IgD-negative memory B cell (primary cell): ENCODE measurements at regions not wholly inside any gene's neighbourhood (a gene's known extent, or its start where the extent isn't known, plus 50 kb on each side); places are given as distances from the start of the nearest gene placed in this dataset.
A peak's percentile ranks its signal among the peaks of the same experiment; 100 is the strongest.
"Not testable (repeated sequence)": the region's sequence is repeated elsewhere in the genome, so short reads cannot be mapped to it uniquely, and the experiment has no call there.

Experiments used
- H3K27ac Mint-ChIP-seq, 3 donors: one replicate each; pipeline ENCODE4 v1.8.0; 2020 to 2022; ENCODE audit warnings: mild to moderate bottlenecking in 3 of 3, mixed read lengths in 3 of 3, moderate library complexity in 1 of 3
- H3K27me3 Mint-ChIP-seq: one replicate; pipeline ENCODE4 v1.8.0; 2021; ENCODE audit warnings: mixed read lengths
- H3K36me3 Mint-ChIP-seq: one replicate; pipeline ENCODE4 v1.8.0; 2020; ENCODE audit warnings: mild to moderate bottlenecking, mixed read lengths
- H3K4me1 Mint-ChIP-seq, 3 donors: one replicate each; pipeline ENCODE4 v1.8.0; 2020 to 2022; ENCODE audit warnings: mixed read lengths in 3 of 3, mild to moderate bottlenecking in 1 of 3
- H3K4me3 Mint-ChIP-seq, 4 donors: one replicate each; pipeline ENCODE4 v1.8.0; 2020 to 2022; ENCODE audit warnings: mild to moderate bottlenecking in 4 of 4, mixed read lengths in 4 of 4, moderate library complexity in 3 of 4
- H3K9me3 Mint-ChIP-seq, 3 donors: one replicate each; pipeline ENCODE4 v1.8.0; 2020 to 2021; ENCODE audit warnings: mixed read lengths in 3 of 3, mild to moderate bottlenecking in 1 of 3

DNA sequence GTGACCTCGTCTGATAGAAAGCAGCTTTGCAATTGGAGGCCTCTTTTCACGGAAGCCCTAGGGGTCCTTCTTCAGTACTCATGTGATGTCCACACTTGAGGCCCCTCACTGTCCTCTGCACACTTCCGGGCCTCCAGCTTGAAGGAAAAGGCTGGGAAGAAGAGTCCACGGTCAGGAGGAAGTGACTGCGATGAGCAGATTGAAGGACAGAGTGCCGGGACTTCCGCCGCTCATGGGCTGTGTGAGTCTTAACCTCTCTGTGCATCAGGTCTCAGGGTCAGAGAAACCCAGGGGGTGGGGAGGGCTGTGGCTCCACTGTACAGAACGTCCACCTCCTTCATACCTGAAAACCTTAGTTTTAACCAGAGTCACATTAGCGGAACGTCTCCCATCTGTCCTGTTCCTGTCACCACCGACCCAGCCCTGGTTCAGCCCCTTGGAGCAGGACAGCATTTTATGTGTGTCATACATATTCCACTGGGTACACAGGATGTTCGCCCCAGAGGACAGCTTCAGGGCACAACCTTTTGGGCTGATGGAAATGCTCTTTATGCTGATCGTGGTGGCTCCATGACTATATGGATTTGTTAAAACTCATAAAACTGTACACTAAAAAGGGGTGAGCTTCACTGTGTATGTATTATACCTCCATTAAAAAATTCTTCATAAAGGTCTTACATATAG lies 51.0 kb upstream of the SORCS2 start:
- no peak overlapping the region for H3K4me3 Mint-ChIP-seq
- peaks cover 0 to 2% (median 0%) of the 10 kb centered on the region in 3 donors for H3K9me3 Mint-ChIP-seq
- peaks cover 0 to 2% (median 0%) of the 10 kb centered on the region in 3 donors for H3K4me1 Mint-ChIP-seq
- H3K27me3 Mint-ChIP-seq, result peaks cover 8% of the 10 kb centered on the region
- no peak overlapping the region for H3K27ac Mint-ChIP-seq
- H3K36me3 Mint-ChIP-seq, result no peaks in the 10 kb centered on the region

DNA sequence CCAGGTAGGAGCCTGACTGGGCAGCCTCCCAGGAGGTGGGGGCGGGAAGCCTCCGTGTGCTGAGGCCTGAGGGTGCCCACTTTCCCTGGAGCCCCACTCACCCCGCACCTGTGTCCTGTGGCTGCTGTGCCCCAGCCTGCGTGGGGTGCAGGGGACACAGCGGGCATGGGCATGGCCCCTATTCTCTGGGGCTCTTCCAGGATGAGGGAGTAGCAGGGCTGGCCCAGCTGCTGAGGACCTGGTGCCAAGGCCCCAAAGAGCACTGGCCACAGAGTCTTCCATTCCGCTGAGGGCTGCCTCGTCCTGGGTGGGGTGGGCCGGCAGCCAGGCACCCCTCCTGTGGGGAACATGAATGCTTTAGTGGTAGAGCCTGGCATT lies 51.7 kb upstream of the SORCS2 start:
- Mint-ChIP-seq H3K4me1 (peaks cover 0 to 2% (median 0%) of the 10 kb centered on the region in 3 donors), H3K4me3 (no peak overlapping the region), H3K36me3 (no peaks in the 10 kb centered on the region), H3K27me3 (peaks cover 7% of the 10 kb centered on the region), H3K27ac (no peak overlapping the region), H3K9me3 (peaks cover 0 to 2% (median 0%) of the 10 kb centered on the region in 3 donors)

- H3K4me1 Mint-ChIP-seq, result peaks cover 0 to 2% (median 0%) of the 10 kb centered on the region in 3 donors
- H3K4me3 Mint-ChIP-seq, result no peak overlapping the region
- H3K27me3 Mint-ChIP-seq, result peaks cover 7% of the 10 kb centered on the region
- no peak overlapping the region for H3K27ac Mint-ChIP-seq
- no peaks in the 10 kb centered on the region for H3K36me3 Mint-ChIP-seq
- peaks cover 0 to 2% (median 0%) of the 10 kb centered on the region in 3 donors for H3K9me3 Mint-ChIP-seq
These were observed 52.2 kb upstream of the SORCS2 start for GRCh38 chr4:7140062-7140691.

DNA sequence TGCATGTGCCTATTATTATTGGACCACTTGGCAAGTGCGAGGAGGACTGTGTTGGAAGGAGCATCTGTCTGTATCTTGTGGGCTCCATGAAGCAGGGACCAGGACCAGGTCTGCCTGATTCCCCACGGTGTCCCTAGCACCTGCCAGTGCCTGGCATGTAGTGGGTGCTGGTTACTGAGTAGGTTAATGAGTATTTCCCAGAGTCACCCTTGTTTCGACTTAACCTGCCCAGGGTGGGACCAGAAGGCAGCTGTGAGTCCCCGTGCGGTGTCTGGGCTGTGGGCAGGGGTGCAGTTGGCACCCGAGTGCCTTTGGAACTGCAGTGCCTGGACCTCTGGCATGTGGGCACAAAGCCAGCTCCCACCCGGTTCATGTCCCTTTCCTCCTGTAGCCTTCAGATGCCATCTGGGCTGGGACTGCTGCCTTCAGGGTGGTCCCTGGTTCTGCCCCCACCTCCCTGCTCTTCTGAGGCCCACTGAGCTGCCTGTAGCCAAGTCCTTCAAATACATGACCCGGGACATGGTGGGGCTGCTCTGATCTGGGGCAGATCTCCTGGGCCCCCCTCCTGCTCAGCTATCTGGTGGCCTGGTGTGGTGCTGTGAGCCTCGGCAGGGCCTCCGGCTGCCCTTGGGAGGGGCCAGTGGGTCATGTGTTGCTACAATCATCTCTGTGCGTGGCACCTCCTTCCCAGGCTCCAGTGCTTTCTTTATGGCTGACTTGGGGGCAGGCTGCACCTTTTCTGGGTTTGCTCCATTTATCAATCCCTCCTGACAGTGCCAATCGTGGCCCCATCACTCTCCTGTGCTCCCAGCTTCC lies 53.0 kb upstream of the SORCS2 start:
- H3K4me3 Mint-ChIP-seq, result no peak overlapping the region
- no peaks in the 10 kb centered on the region for H3K36me3 Mint-ChIP-seq
- H3K4me1 Mint-ChIP-seq, result peaks cover 0 to 2% (median 0%) of the 10 kb centered on the region in 3 donors
- H3K27ac Mint-ChIP-seq, result no peak overlapping the region
- H3K9me3 Mint-ChIP-seq, result peaks cover 0 to 2% (median 0%) of the 10 kb centered on the region in 3 donors
- peaks cover 7% of the 10 kb centered on the region for H3K27me3 Mint-ChIP-seq

- Mint-ChIP-seq H3K4me1 (peaks cover 0 to 2% (median 0%) of the 10 kb centered on the region in 3 donors), H3K27me3 (peaks cover 10% of the 10 kb centered on the region), H3K36me3 (no peaks in the 10 kb centered on the region), H3K9me3 (peaks cover 0 to 2% (median 2%) of the 10 kb centered on the region in 3 donors), H3K27ac (no peak overlapping the region), H3K4me3 (no peak overlapping the region)
These were observed 53.8 kb upstream of the SORCS2 start for GRCh38 chr4:7138223-7139166.

DNA sequence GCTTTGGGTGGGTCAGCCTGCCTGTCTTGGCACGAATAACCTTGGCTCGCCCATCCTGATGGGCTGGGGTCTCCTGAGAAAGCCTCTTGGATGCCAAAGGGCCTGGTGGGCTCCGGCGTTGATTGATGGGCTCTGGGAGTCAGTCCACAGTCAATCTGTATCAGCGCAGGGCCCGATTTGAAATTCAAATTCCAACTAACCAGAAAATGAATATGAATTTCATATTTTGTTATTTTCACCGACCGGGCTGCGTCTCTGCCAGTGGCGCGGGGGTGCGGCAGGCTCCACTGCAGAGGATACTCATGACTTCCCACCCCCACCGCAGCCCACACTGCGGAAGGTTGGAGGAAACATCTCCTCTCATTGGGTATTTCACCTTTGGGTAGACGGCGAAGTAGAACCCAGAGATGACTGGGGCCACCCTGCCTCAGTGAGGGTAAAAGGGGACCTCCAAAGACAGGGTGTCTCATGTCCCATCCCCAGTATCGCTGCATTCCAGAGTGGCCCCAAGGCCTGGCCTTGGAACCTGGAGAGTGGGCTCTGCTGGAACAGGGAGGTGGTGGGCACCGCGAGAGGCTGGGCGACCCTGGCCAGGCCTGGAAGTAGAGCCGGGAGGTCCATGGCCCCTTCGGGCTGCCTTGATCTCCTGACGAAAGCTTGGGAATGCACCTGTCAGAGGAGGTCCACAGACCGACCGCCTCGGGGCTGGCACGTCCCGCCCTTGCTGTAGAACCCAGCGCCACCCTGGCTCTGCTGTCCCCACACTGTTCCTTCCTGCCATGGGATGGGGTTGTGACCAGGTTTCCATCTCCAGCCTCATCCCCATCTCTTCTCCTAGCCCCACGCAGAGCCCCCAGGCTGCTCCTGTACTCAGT lies 54.8 kb upstream of the SORCS2 start:
- Mint-ChIP-seq H3K27ac (peak overlapping the region in 1 of 3 donors; percentile 53), H3K27me3 (peaks cover 7% of the 10 kb centered on the region), H3K9me3 (peaks cover 2 to 7% (median 5%) of the 10 kb centered on the region in 3 donors), H3K36me3 (no peaks in the 10 kb centered on the region), H3K4me1 (no peaks in the 10 kb centered on the region), H3K4me3 (no peak overlapping the region)

- Mint-ChIP-seq H3K27ac (no peak overlapping the region), H3K4me1 (no peaks in the 10 kb centered on the region), H3K27me3 (peaks cover 7% of the 10 kb centered on the region)
These were observed 56.0 kb upstream of the SORCS2 start for GRCh38 chr4:7136351-7136750.

DNA sequence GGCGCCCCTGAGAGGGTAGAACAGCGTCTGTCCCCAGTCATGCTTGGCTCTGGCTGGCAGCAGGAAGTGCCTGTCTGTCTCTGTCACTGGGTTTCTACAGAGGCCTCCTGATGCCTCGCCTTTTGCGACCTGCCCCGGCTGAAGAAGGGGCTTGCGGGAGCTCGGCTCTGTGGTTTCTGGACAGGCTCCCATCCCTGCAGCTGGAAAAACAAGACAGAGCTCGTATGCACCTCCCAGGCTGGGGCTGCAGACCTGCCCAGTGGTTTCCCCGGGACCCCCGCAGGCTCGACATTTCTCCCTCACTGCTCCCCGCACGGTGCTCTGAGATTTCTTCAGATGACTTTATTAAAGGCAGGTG lies 57.0 kb upstream of the SORCS2 start:
- Mint-ChIP-seq H3K27me3 (peaks cover 5% of the 10 kb centered on the region), H3K27ac (no peak overlapping the region)

More at GRCh38 chr4:7136351-7136750, 56.0 kb upstream of the SORCS2 start:
- H3K4me3 Mint-ChIP-seq, result no peak overlapping the region
- no peaks in the 10 kb centered on the region for H3K36me3 Mint-ChIP-seq
- peaks cover 2 to 7% (median 5%) of the 10 kb centered on the region in 3 donors for H3K9me3 Mint-ChIP-seq

DNA sequence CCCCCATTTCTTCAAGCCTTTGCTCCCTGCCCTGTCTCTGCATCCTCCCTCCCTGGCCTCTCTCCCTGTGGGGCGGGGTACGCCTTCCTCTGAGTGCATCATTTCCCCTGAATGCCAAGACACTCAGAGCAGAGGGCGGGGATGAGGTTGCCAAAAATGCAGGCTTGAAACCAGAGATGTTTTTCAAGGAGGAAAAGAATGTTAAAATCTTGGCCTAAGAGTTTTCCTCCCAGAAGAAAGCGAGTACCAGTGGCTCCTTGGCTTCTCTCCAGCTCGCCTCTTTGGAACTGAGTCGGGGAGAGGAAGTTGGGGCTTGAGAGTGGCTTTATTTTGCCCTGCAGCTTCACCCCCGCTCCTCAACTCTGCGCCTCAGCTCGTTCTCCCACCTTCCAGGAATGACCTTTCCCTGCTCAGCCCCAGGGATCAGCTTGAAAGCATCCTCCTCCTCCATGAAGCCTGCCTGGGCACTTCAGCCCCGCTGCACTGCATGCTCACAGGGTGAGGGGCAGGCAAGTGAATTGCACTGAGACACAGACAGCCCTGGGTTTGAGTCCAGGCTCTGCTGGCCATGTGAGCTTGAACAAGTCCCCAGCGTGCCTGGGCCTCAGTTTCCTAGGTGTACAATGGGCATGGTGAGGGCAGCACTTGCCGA lies 57.5 kb upstream of the SORCS2 start:
- Mint-ChIP-seq H3K9me3 (peaks cover 2 to 7% (median 5%) of the 10 kb centered on the region in 3 donors), H3K4me3 (no peak overlapping the region), H3K4me1 (no peaks in the 10 kb centered on the region), H3K36me3 (no peaks in the 10 kb centered on the region), H3K27ac (no peak overlapping the region), H3K27me3 (peaks cover 5% of the 10 kb centered on the region)

More for the DNA sequence above, 57.0 kb upstream of the SORCS2 start:
- H3K9me3 Mint-ChIP-seq, result peaks cover 2 to 7% (median 5%) of the 10 kb centered on the region in 3 donors
- H3K36me3 Mint-ChIP-seq, result no peaks in the 10 kb centered on the region
- H3K4me1 Mint-ChIP-seq, result no peaks in the 10 kb centered on the region
- H3K4me3 Mint-ChIP-seq, result no peak overlapping the region

- not testable (repeated sequence) for H3K27me3 Mint-ChIP-seq, H3K27ac Mint-ChIP-seq, H3K9me3 Mint-ChIP-seq, H3K4me1 Mint-ChIP-seq, H3K4me3 Mint-ChIP-seq, H3K36me3 Mint-ChIP-seq
These were observed 58.3 kb upstream of the SORCS2 start for GRCh38 chr4:7133818-7134650.

GRCh38 chr4:7132730-7133582 lies 59.4 kb upstream of the SORCS2 start:
- H3K9me3 Mint-ChIP-seq, result peaks cover 0 to 7% (median 5%) of the 10 kb centered on the region in 3 donors
- no peak overlapping the region for H3K4me3 Mint-ChIP-seq
- H3K27me3 Mint-ChIP-seq, result peaks cover 5% of the 10 kb centered on the region
- H3K4me1 Mint-ChIP-seq, result no peaks in the 10 kb centered on the region
- no peak overlapping the region for H3K27ac Mint-ChIP-seq
- no peaks in the 10 kb centered on the region for H3K36me3 Mint-ChIP-seq

DNA sequence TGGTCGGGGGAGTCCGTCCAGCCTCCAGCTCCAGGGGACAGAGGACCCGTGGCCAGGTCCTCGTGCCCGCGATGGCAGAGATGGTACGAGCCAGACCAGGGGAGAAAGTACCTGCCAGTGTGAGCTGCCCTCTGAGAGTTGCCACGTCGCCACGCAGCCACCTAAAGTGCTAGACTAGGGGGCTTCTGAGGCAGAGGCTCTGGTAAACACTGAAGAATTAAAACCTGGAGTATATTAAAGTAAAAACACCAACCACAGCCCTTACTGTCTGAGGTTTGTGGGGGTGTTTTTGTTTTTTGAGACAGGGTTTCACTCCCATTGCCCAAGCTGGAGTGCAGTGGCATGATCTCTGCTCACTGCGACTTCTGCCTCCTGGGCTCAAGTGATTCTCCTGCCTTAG lies 60.1 kb upstream of the SORCS2 start:
- no peaks in the 10 kb centered on the region for H3K4me1 Mint-ChIP-seq
- peaks cover 5% of the 10 kb centered on the region for H3K27me3 Mint-ChIP-seq
- no peak overlapping the region for H3K27ac Mint-ChIP-seq
- H3K4me3 Mint-ChIP-seq, result no peak overlapping the region
- H3K9me3 Mint-ChIP-seq, result peaks cover 0 to 7% (median 5%) of the 10 kb centered on the region in 3 donors
- no peaks in the 10 kb centered on the region for H3K36me3 Mint-ChIP-seq
